Hepatocyte (in vitro differentiated cells): ENCODE measurements at regions not wholly inside any gene's neighbourhood (a gene's known extent, or its start where the extent isn't known, plus 50 kb on each side); places are given as distances from the start of the nearest gene placed in this dataset.

ENCODE experiments used
- CTCF ChIP-seq: fragments of 200-600 bp; sonication (generic); IDR thresholded peaks from 2 replicates; pipeline ENCODE4 v1.5.1; 2016; ENCODE audit warnings: antibody characterized with exemption, mild to moderate bottlenecking; ENCODE audit not compliant: poor library complexity
- EZH2 ChIP-seq: fragments of 200-600 bp; sonication (generic); IDR thresholded peaks from 2 replicates; pipeline ENCODE4 v1.6.1; 2016; ENCODE audit warnings: antibody characterized with exemption, mild to moderate bottlenecking, borderline replicate concordance
- EZH2phosphoT487 ChIP-seq: fragments of 200-600 bp; sonication (generic); IDR thresholded peaks from one replicate; pipeline ENCODE4 v1.6.1; 2018; ENCODE audit warnings: antibody characterized with exemption, mild to moderate bottlenecking, low read depth, moderate library complexity; ENCODE audit not compliant: unreplicated experiment, severe bottlenecking

GRCh38 chr6:82739303-82739702, 326.3 kb downstream of the UBE3D start:
- TF ChIP-seq CTCF (no peak), EZH2 (no peak), EZH2phosphoT487 (no peak)
